ENCODE measurements at regions not wholly inside any gene's neighbourhood (a gene's known extent, or its start where the extent isn't known, plus 50 kb on each side); places are given as distances from the start of the nearest gene placed in this dataset.

DNA sequence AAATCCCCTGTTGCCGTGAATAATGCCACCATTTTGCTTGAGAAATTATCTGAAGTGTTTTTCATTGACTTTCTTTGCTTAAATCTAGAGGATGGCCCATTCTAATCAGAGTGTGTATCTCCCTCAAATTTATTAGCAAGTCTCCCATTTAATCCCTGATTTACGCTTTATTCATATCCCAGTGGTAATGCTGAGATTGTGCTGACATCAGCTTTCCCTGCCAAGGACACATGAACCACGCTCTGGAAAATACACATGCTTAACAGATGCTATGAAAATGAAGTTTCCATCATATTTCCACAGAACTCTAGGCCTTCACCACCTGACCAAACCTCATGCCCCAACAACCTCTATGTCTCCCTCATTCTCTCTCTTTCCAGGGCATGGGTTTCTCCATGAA is 545.4 kb downstream of the TUSC7 start:
- POLR2A ChIA-PET: no interaction called here
- 62% methylated on average over 3 of the region's 3 CpGs for WGBS (ENCODE audit: low lambda C conversion rate)

More for the DNA sequence above, 545.4 kb downstream of the TUSC7 start:
- no peak for DNase-seq
- Histone ChIP-seq H3K9me3 (no peaks in the 10 kb centered on the region), H3K27me3 (ENCODE audit: insufficient read depth) (no peaks in the 10 kb centered on the region), H3K79me2 (ENCODE audit: insufficient read depth) (no peaks in the 10 kb centered on the region), H3K9ac (no peak overlapping the region), H2AFZ (ENCODE audit: low read depth) (no peak overlapping the region), H3F3A (replicated peaks; ENCODE audit: insufficient read depth) (no peaks in the 10 kb centered on the region), H3K36me3 (replicated peaks in 1 of 2; ENCODE audit: control insufficient read depth in 1 of 2, insufficient read depth in 2 of 2, low read length in 1 of 2) (no peaks in the 10 kb centered on the region), H3K9me2 (no peaks in the 10 kb centered on the region), H3K4me3 (ENCODE audit: low read depth in 2 of 2, low read length in 1 of 2) (no peak overlapping the region), H3K4me1 (ENCODE audit: control insufficient read depth in 1 of 2, insufficient read depth in 2 of 2, low read depth in 1 of 2, low read length in 1 of 2) (no peaks in the 10 kb centered on the region), H4K20me1 (ENCODE audit: insufficient read depth) (no peaks in the 10 kb centered on the region), H3K4me2 (no peak overlapping the region), H3K27ac (ENCODE audit: low read depth in 2 of 2, low read length in 1 of 2) (no peak overlapping the region)
- CTCF ChIA-PET: no interaction called here
- no peak for TF ChIP-seq GABPA (IDR thresholded peaks at IDR 0.05; ENCODE audit: low read depth)
- no peak for TF ChIP-seq TCF12 (IDR thresholded peaks at IDR 0.05)
- TF ChIP-seq, protein P1, sequence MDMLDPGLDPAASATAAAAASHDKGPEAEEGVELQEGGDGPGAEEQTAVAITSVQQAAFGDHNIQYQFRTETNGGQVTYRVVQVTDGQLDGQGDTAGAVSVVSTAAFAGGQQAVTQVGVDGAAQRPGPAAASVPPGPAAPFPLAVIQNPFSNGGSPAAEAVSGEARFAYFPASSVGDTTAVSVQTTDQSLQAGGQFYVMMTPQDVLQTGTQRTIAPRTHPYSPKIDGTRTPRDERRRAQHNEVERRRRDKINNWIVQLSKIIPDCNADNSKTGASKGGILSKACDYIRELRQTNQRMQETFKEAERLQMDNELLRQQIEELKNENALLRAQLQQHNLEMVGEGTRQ (IDR thresholded peaks at IDR 0.05; ENCODE audit: borderline replicate concordance, low read depth, low read length): no peak
- TF ChIP-seq, protein P2, sequence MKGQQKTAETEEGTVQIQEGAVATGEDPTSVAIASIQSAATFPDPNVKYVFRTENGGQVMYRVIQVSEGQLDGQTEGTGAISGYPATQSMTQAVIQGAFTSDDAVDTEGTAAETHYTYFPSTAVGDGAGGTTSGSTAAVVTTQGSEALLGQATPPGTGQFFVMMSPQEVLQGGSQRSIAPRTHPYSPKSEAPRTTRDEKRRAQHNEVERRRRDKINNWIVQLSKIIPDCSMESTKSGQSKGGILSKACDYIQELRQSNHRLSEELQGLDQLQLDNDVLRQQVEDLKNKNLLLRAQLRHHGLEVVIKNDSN (IDR thresholded peaks at IDR 0.05; ENCODE audit: borderline replicate concordance, low read depth): no peak
- TF ChIP-seq, protein P3, sequence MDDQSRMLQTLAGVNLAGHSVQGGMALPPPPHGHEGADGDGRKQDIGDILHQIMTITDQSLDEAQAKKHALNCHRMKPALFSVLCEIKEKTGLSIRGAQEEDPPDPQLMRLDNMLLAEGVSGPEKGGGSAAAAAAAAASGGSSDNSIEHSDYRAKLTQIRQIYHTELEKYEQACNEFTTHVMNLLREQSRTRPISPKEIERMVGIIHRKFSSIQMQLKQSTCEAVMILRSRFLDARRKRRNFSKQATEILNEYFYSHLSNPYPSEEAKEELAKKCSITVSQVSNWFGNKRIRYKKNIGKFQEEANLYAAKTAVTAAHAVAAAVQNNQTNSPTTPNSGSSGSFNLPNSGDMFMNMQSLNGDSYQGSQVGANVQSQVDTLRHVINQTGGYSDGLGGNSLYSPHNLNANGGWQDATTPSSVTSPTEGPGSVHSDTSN (IDR thresholded peaks at IDR 0.05): no peak
- TF ChIP-seq MEF2A (IDR thresholded peaks at IDR 0.05; ENCODE audit: borderline replicate concordance, low read depth): no peak
- TF ChIP-seq YY1 (IDR thresholded peaks at IDR 0.05; ENCODE audit: low read depth): no peak
- TF ChIP-seq, protein P4, sequence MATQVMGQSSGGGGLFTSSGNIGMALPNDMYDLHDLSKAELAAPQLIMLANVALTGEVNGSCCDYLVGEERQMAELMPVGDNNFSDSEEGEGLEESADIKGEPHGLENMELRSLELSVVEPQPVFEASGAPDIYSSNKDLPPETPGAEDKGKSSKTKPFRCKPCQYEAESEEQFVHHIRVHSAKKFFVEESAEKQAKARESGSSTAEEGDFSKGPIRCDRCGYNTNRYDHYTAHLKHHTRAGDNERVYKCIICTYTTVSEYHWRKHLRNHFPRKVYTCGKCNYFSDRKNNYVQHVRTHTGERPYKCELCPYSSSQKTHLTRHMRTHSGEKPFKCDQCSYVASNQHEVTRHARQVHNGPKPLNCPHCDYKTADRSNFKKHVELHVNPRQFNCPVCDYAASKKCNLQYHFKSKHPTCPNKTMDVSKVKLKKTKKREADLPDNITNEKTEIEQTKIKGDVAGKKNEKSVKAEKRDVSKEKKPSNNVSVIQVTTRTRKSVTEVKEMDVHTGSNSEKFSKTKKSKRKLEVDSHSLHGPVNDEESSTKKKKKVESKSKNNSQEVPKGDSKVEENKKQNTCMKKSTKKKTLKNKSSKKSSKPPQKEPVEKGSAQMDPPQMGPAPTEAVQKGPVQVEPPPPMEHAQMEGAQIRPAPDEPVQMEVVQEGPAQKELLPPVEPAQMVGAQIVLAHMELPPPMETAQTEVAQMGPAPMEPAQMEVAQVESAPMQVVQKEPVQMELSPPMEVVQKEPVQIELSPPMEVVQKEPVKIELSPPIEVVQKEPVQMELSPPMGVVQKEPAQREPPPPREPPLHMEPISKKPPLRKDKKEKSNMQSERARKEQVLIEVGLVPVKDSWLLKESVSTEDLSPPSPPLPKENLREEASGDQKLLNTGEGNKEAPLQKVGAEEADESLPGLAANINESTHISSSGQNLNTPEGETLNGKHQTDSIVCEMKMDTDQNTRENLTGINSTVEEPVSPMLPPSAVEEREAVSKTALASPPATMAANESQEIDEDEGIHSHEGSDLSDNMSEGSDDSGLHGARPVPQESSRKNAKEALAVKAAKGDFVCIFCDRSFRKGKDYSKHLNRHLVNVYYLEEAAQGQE (IDR thresholded peaks at IDR 0.05; ENCODE audit: low read depth, low read length): no peak
- TF ChIP-seq JUND (IDR thresholded peaks at IDR 0.05): no peak
- TF ChIP-seq RXRA (IDR thresholded peaks at IDR 0.05; ENCODE audit: borderline replicate concordance, low read depth): no peak
- no peak for TF ChIP-seq MXI1 (IDR thresholded peaks at IDR 0.05; ENCODE audit: low read depth, low read length)
- TF ChIP-seq, protein P5, sequence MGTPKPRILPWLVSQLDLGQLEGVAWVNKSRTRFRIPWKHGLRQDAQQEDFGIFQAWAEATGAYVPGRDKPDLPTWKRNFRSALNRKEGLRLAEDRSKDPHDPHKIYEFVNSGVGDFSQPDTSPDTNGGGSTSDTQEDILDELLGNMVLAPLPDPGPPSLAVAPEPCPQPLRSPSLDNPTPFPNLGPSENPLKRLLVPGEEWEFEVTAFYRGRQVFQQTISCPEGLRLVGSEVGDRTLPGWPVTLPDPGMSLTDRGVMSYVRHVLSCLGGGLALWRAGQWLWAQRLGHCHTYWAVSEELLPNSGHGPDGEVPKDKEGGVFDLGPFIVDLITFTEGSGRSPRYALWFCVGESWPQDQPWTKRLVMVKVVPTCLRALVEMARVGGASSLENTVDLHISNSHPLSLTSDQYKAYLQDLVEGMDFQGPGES (IDR thresholded peaks at IDR 0.05; ENCODE audit: low read depth, low read length): no peak
- no peak for TF ChIP-seq EZH2phosphoT487 (IDR thresholded peaks at IDR 0.05; ENCODE audit: borderline replicate concordance, low read depth)
- no peak for TF ChIP-seq RCOR1 (IDR thresholded peaks at IDR 0.05; ENCODE audit: low read length)
